Aorta (tissue), 5 donors: ENCODE measurements at regions not wholly inside any gene's neighbourhood (a gene's known extent, or its start where the extent isn't known, plus 50 kb on each side); places are given as distances from the start of the nearest gene placed in this dataset.

ENCODE experiments used
- ATAC-seq: fragments of 200-7000 bp; cut with Tn5 transposase; one replicate; pipeline ENCODE4 v1.9.1; 2022; ENCODE audit warnings: moderate library complexity; ENCODE audit not compliant: low FRiP score
- DNase-seq, 2 donors: peaks; one replicate each; pipeline ENCODE4 v3.0.0-alpha.2; 2020
- H3K27ac ChIP-seq, 2 donors: one replicate each; pipeline ENCODE4 v1.5.1; 2013; ENCODE audit warnings: low read length in 2 of 2, mild to moderate bottlenecking in 2 of 2, moderate library complexity in 2 of 2, control low read depth in 1 of 2, inconsistent platforms in 1 of 2, low read depth in 1 of 2
- H3K27me3 ChIP-seq, 2 donors: one replicate each; pipeline ENCODE4 v1.6.1; 2013; ENCODE audit warnings: control low read depth in 1 of 2, low read length in 1 of 2, mild to moderate bottlenecking in 1 of 2, moderate library complexity in 1 of 2; ENCODE audit not compliant: insufficient read depth in 2 of 2, control insufficient read depth in 1 of 2
- H3K36me3 ChIP-seq, 2 donors: one replicate each; pipeline ENCODE4 v1.6.1; 2013; ENCODE audit warnings: control low read depth in 1 of 2, low read length in 1 of 2, mild to moderate bottlenecking in 1 of 2; ENCODE audit not compliant: insufficient read depth in 2 of 2, control insufficient read depth in 1 of 2
- H3K4me1 ChIP-seq, 2 donors: one replicate each; pipeline ENCODE4 v1.6.1; 2013; ENCODE audit warnings: low read length in 2 of 2, control low read depth in 1 of 2, mild to moderate bottlenecking in 1 of 2, moderate library complexity in 1 of 2; ENCODE audit not compliant: insufficient read depth in 2 of 2, control insufficient read depth in 1 of 2
- H3K4me3 ChIP-seq, 2 donors: one replicate each; pipeline ENCODE4 v1.5.1; 2013; ENCODE audit warnings: low read length in 2 of 2, control low read depth in 1 of 2, mild to moderate bottlenecking in 1 of 2
- H3K9me3 ChIP-seq: one replicate; pipeline ENCODE4 v1.6.1; 2013; ENCODE audit warnings: mild to moderate bottlenecking, low read length; ENCODE audit not compliant: control insufficient read depth
- WGBS, 2 donors: extraction: QIAGEN DNeasy Blood & Tissue Kit; methylation state at CpG; one replicate each; pipeline ENCODE4 v1.1.7; 2013; 5-methylcytosine and 5-hydroxymethylcytosine counted together
- intact Hi-C, 2 donors: fragments of 100-400 bp; cut with DNase I; formaldehyde crosslinking; loops; one replicate each; pipeline versions ENCODE4 v1.14.2 to v1.15.0; 2022
- donor health status: healthy with polysubstance abuse.
- donor health status: Bipolar disorder and iron deficiency.
- donor health status: DM: no; HTN: no; CAD: no.
- donor health status: DM: no; HTN: no; CAD: no.
- donor health status: DM: yes; HTN: yes; CAD: no.

DNA sequence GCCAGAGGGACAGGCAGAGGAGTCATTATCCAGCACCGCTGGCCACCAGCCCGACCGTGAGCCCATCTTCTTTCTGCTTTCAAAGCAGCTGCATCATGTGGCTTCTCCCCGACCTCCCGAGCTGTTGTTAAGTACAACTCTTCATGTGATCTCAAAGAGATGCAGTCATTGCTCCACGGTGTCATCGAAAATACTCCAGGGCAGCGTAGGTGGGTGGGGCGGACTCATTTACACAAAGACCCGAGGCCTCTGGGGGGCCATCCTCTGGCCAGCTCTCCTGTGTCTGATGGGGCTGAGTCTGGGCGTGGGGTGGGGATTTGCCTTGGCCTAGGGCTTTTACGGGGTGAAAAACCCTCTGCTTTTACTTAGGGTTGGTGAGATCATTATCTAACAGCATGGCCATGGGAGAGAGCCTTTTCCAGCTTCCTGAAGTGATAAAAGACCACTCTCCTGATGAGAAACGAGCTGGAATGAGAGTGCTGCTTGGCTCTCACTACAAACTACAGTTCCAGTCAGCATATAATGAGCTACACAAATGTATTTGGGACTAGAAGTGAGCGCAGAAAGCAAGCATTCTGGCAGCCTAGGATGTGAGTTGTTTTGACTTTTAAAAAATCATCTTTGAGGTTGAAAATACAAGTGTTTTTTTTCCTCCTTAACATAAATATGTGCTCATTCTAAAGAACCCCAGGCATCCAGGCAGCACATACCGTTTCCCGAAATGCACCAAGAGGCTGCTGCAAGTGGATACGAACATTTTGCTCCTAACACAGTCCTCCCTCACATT, 165.0 kb downstream of the RHOU start:
- peak in 1 of 2 donors; percentile 53 for DNase-seq

GRCh38 chr1:228900886-228901392, 165.7 kb downstream of the RHOU start:
- Histone ChIP-seq H3K9me3 (no peaks in the 10 kb centered on the region), H3K27me3 (no peaks in the 10 kb centered on the region), H3K27ac (no peak overlapping the region), H3K36me3 (no peaks in the 10 kb centered on the region), H3K4me1 (no peaks in the 10 kb centered on the region), H3K4me3 (no peak overlapping the region)
- intact Hi-C loops: loop anchor here (2.0 to 10.0 kb wide), 5 partner anchors 36 to 324 kb away; partner anchors contain the start of gene RHOU (in 1 of the 2)
- ATAC-seq: no peak
- DNase-seq: no peak
- WGBS, 2 donors: 42 to 71% methylated on average over 6 of the region's 6 CpGs

More for the DNA sequence above, 165.0 kb downstream of the RHOU start:
- no peaks in the 10 kb centered on the region for H3K27me3 ChIP-seq
- H3K4me3 ChIP-seq: no peak overlapping the region
- no peaks in the 10 kb centered on the region for H3K36me3 ChIP-seq
- H3K4me1 ChIP-seq: no peaks in the 10 kb centered on the region
- WGBS, 2 donors: 62 to 72% methylated on average over 17 of the region's 17 CpGs
- ATAC-seq: no peak
- H3K27ac ChIP-seq: no peak overlapping the region
- intact Hi-C loops: loop anchor here (2.0 to 10.0 kb wide), 5 partner anchors 37 to 325 kb away; partner anchors contain the start of gene RHOU (in 1 of the 2)
- H3K9me3 ChIP-seq: no peaks in the 10 kb centered on the region

DNA sequence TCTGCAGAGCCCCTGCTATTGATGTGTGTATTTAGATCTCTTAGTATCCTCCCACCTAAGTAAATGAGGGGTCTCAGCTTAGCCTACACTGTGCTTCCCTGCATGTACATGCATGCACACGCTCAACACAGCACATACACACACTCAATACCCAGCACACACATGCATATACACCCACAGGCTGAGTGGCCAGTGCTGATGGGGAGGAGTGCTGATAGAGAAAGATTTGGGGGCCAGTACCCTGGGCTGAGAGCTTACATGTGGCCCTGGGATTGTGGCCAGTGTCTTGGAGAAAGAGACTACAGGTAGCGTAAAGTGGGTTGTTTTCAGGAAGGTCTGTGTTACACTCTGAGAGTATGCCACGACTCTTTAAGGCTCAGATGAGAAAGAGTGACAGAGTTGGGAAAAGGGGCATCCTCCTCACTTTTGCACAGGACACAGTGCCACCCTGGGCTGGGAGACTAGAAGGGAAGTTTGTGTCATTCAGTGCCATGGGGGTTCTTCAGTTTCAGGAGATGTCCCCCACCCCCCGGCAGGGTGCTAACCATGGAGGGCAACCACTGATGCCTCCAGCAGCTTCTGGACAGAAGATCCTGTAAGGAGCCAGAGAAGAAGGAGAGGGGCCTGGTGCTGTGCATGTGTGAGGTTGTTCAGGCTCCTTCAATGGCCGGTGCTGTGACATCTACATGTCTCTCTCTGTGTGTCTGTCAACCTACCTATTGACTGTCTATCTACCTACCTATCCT, 166.8 kb downstream of the RHOU start:
- Histone ChIP-seq H3K27me3 (no peaks in the 10 kb centered on the region), H3K4me3 (no peak overlapping the region), H3K9me3 (no peaks in the 10 kb centered on the region), H3K4me1 (no peaks in the 10 kb centered on the region), H3K27ac (no peak overlapping the region), H3K36me3 (no peaks in the 10 kb centered on the region)
- ATAC-seq: no peak
- WGBS, 2 donors: 68 to 98% methylated on average over 5 of the region's 5 CpGs
- intact Hi-C loops: loop anchor here (2.0 to 10.0 kb wide), 6 partner anchors 35 to 323 kb away; partner anchors contain the start of gene RHOU (in 1 of the 2)
- DNase-seq: no peak

DNA sequence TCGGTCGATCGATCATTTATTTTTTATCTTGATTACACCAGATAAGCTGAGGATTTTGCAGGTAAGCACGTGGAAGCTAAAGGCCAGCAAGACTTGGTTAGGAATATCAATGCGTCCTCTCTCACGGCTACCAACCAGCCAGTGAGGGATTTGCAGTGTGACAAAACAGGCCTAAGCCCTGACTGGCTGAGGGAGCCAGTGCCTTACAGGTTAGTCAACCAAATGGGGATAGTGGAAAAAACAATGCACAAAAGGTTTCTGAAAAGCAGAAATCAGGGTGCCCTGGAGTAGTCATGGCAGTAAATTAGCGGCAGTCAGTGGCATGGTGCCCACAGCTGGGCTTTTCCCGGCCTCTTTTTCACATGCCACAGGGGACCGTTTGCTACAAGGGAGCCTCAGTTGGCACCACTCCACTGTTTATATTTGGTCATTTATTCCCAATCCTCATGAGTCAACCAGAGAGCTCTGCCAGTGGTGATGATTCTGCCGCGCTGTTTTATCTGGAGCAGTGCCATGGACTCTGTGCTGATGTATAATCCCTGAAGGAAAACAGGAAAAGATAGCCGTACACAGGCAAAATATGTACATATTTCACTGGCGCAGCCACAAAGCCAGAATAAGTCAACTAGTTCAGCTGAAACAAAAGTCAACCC, 167.6 kb downstream of the RHOU start:
- H3K27ac ChIP-seq: peak overlapping the region in 1 of 2 donors; percentile 82
- H3K4me3 ChIP-seq: no peak overlapping the region
- ATAC-seq (peak; percentile 89), DNase-seq (peak; percentile 89 to 93)
- no peaks in the 10 kb centered on the region for H3K36me3 ChIP-seq
- H3K9me3 ChIP-seq: no peaks in the 10 kb centered on the region
- no peaks in the 10 kb centered on the region for H3K27me3 ChIP-seq
- H3K4me1 ChIP-seq: no peaks in the 10 kb centered on the region
- WGBS, 2 donors: 46% methylated on average over 13 of the region's 13 CpGs
- intact Hi-C loops: loop anchor here (2.0 to 10.0 kb wide), 5 partner anchors 34 to 322 kb away; partner anchors contain the start of gene RHOU (in 1 of the 2)

- ATAC-seq: peak; percentile 19
- intact Hi-C loops: loop anchor here (2.0 to 10.0 kb wide), 5 partner anchors 34 to 321 kb away; partner anchors contain the start of gene RHOU (in 1 of the 2)
Observed at GRCh38 chr1:228903434-228904071, 168.3 kb downstream of the RHOU start.

DNA sequence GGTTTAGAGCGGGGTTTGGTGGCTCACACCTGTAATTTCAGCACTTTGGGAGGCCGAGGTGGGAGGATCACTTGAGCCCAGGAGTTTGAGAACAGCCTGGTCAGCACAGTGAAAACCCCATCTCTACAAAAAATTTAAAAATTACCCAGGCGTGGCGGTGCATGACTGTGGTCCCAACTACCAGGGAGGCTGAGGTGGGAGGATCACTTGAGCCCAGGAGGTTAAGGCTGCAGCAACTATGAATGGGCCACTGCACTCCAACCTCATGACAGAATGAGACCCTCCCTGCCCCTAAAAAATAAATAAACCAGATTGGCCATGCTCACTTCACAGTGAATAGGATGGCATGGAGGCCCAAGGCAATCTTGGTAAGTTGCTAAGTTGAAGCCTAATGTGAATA, 168.9 kb downstream of the RHOU start:
- no peak overlapping the region for H3K27ac ChIP-seq
- no peaks in the 10 kb centered on the region for H3K36me3 ChIP-seq
- no peak for DNase-seq
- ATAC-seq: no peak
- no peaks in the 10 kb centered on the region for H3K4me1 ChIP-seq
- intact Hi-C loops: loop anchor here (5.0 to 10.0 kb wide), 4 partner anchors 33 to 321 kb away; partner anchors contain the start of gene RHOU (in 1 of the 2)
- WGBS, 2 donors: 98 to 100% methylated on average over 4 of the region's 4 CpGs
- H3K4me3 ChIP-seq: no peak overlapping the region
- peaks cover 2% of the 10 kb centered on the region for H3K9me3 ChIP-seq
- no peaks in the 10 kb centered on the region for H3K27me3 ChIP-seq

More at GRCh38 chr1:228903434-228904071, 168.3 kb downstream of the RHOU start:
- Histone ChIP-seq H3K27me3 (no peaks in the 10 kb centered on the region), H3K4me3 (no peak overlapping the region), H3K27ac (peak overlapping the region in 1 of 2 donors; percentile 82), H3K9me3 (peaks cover 2% of the 10 kb centered on the region), H3K36me3 (no peaks in the 10 kb centered on the region), H3K4me1 (no peaks in the 10 kb centered on the region)
- DNase-seq: no peak
- WGBS, 2 donors: 74 to 76% methylated on average over 9 of the region's 9 CpGs

DNA sequence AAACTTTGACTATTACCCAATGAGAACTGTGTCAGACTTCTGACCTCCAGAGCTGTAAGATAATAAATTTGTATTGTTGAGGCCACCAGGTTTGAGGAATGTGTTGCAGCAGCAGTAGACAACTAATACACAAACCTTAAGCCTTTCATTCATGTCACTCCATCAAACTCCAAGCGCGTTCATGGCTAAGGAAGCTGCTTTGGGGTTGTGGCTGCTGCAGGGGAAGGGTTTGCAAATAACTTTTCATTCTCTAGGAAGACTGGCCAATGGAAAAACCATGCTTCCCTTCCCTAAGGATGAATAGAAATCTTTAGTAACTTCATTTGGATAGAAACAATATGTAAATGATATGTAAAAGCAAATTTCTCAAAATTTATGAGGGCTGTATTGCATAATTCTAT, 170.4 kb downstream of the RHOU start:
- ATAC-seq (no peak), DNase-seq (no peak)
- WGBS, 2 donors: 94 to 96% methylated on average over 2 of the region's 2 CpGs
- Histone ChIP-seq H3K4me3 (no peak overlapping the region), H3K4me1 (no peaks in the 10 kb centered on the region), H3K27me3 (no peaks in the 10 kb centered on the region), H3K27ac (no peak overlapping the region), H3K36me3 (no peaks in the 10 kb centered on the region), H3K9me3 (peaks cover 2% of the 10 kb centered on the region)
- intact Hi-C loops: loop anchor here in 1 of 2 donors (10.0 kb wide), 2 partner anchors 179 to 319 kb away; no protein-coding TSS in a partner anchor
